ENCODE measurements at regions not wholly inside any gene's neighbourhood (a gene's known extent, or its start where the extent isn't known, plus 50 kb on each side); places are given as distances from the start of the nearest gene placed in this dataset.

GRCh38 chr11:25838918-25839625, 492.9 kb upstream of the ANO3 start:
- TF ChIP-seq POLR2A (IDR thresholded peaks at IDR 0.05; ENCODE audit: low read depth, low read length), result no peak

DNA sequence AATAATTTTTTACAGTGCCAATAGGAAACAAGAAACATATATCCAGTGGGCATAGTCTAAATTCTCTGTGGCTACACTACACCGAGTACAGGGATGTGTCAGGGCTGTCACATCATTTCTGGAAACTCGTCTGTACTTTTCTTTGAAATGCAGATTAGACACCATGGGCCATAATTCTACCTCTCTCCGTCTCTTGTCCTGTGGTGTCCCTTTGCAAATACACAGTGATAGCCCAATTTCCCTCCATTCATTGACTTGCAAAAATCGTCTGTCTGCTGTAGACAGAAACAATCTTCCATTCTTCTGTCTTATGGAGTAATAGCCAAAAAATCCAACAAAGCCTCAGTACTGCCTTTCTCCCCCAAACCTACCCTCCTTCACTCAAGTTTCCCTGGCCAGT, 487.1 kb upstream of the ANO3 start:
- no peak for FAIRE-seq
- TF ChIP-seq POLR2A (IDR thresholded peaks at IDR 0.05; ENCODE audit: low read depth, low read length), result no peak
- no peak for DNase-seq (ENCODE audit: insufficient read length, low spot score)

More at GRCh38 chr11:25838918-25839625, 492.9 kb upstream of the ANO3 start:
- FAIRE-seq (no peak), DNase-seq (ENCODE audit: insufficient read length, low spot score) (no peak)

DNA sequence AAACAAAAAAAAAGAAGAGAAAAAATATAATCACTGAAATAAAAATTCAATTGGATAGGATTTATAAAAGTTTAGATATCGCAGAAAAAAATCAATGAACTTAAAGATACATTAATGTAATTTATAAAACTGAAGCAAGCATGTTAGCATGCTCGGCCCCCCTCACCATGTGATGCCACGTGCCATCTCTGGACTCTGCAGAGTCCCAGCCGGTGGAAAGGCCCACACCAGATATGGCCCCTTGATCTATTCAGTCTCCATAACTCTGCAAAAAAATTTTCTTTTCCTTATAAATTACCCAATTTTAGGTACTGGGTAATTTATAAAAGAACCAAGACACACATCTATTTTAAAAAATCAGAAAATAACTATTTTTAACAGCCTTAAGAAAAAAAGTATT, 476.0 kb upstream of the ANO3 start:
- no peak for TF ChIP-seq POLR2A (IDR thresholded peaks at IDR 0.05; ENCODE audit: low read depth, low read length)
- FAIRE-seq, result no peak
- DNase-seq (ENCODE audit: insufficient read length, low spot score), result no peak

GRCh38 chr11:25859776-25860175, 472.2 kb upstream of the ANO3 start:
- DNase-seq (ENCODE audit: insufficient read length, low spot score), result no peak
- no peak for TF ChIP-seq POLR2A (IDR thresholded peaks at IDR 0.05; ENCODE audit: low read depth, low read length)
- no peak for FAIRE-seq

- no peak for FAIRE-seq
- TF ChIP-seq POLR2A (IDR thresholded peaks at IDR 0.05; ENCODE audit: low read depth, low read length), result no peak
- no peak for DNase-seq (ENCODE audit: insufficient read length, low spot score)
Observed at GRCh38 chr11:25860677-25861450, 471.1 kb upstream of the ANO3 start.

- DNase-seq (ENCODE audit: insufficient read length, low spot score) (no peak), FAIRE-seq (no peak)
- TF ChIP-seq POLR2A (IDR thresholded peaks at IDR 0.05; ENCODE audit: low read depth, low read length), result no peak
Observed at GRCh38 chr11:25862159-25862558, 469.8 kb upstream of the ANO3 start.

DNA sequence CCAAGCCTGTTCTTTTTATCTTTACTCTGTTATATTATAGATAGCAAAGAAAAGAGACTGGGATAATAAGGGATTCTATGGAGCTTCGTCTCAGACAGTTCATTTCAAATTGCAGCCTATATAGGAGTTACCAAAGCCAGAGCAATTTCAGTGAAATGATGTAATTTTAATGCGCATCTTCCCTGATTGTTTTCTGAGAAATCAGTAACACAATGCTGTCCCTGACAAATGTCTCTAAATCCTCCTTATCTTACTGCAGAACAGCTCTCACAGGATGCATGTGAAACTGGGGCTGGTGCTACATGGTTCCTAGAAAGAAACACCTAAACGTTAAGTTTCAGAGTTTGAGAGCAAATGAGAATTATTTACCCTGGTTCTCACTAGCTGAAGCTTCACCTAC, 467.9 kb upstream of the ANO3 start:
- DNase-seq (ENCODE audit: insufficient read length, low spot score) (no peak), FAIRE-seq (no peak)
- TF ChIP-seq POLR2A (IDR thresholded peaks at IDR 0.05; ENCODE audit: low read depth, low read length), result no peak

- DNase-seq (ENCODE audit: insufficient read length, low spot score) (no peak), FAIRE-seq (no peak)
- no peak for TF ChIP-seq POLR2A (IDR thresholded peaks at IDR 0.05; ENCODE audit: low read depth, low read length)
Observed at GRCh38 chr11:25876456-25876965, 455.4 kb upstream of the ANO3 start.

DNA sequence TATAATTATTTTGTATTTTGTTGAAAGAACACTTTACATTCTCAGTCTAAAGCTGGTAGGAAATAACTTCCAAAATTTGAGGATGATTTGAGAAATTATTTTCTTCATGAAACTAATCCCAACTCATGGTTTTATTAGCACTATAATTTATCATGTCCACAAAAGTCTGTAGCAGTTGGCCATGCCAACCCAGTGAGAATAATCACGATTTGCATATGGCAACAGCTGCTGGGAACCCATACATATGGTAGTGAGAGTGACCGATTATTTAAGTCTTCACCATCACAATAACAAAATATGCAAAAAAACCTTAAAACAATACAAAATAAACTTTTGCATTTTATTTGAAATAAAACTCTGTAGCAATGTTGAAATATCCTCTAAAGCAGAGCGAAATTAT, 445.9 kb upstream of the ANO3 start:
- DNase-seq (ENCODE audit: insufficient read length, low spot score) (no peak), FAIRE-seq (no peak)
- no peak for TF ChIP-seq POLR2A (IDR thresholded peaks at IDR 0.05; ENCODE audit: low read depth, low read length)

DNA sequence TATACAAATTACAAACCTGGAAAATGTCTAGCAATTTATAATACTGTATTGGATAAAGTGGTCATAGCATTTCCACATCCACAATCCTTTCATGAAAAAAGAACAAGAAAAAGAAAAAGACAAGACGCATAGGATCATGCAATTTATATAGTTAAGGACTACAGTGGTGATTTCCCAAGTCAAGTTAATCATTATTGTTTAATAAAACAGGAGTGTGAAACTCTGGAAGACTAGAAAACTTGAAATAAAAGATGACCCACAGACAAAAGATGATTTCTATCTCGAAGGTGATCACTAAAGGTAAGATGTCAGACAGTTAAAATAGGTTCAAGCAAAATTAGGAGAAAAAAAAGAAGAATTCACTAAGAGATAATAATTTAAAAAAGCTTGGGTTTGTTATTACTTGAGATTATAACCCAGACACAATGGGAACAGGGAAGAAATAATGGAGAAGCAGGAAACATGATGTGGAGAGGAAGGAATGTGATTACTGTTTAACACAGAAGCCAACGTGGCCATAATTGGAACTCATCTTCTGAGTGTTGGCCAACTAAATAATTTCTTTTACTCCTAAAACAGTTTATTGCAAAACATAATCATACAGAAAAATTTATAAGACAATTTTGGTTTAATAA, 441.2 kb upstream of the ANO3 start:
- FAIRE-seq (no peak), DNase-seq (ENCODE audit: insufficient read length, low spot score) (no peak)
- no peak for TF ChIP-seq POLR2A (IDR thresholded peaks at IDR 0.05; ENCODE audit: low read depth, low read length)

- no peak for TF ChIP-seq POLR2A (IDR thresholded peaks at IDR 0.05; ENCODE audit: low read depth, low read length)
- FAIRE-seq (no peak), DNase-seq (ENCODE audit: insufficient read length, low spot score) (no peak)
Observed at GRCh38 chr11:25891960-25892359, 440.0 kb upstream of the ANO3 start.

DNA sequence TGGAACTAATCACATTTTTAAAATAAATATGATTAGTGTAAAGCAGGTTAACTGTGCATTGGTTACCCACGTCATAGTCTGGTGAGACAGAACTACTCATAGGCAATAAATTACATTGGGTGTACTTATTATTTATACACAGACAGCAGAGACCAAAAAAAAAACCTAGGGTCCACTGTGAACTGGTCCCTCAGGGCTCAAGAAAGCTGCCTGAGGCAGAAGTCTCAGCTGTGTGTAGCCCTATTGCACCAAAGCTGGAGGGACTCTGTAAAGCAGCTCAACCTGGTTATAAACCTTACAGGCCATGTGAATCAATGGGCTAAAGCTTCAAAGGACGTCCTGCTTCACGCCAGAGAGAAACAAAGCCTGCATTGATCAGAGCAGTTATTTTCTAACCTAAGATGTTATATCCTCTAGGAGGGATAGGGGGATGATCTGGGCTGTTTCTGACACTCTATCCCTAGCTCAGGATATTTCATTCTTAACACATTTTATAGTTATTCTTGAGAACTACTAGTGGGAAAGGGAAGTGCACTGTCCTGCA, 432.2 kb upstream of the ANO3 start:
- DNase-seq (ENCODE audit: insufficient read length, low spot score), result no peak
- no peak for TF ChIP-seq POLR2A (IDR thresholded peaks at IDR 0.05; ENCODE audit: low read depth, low read length)
- FAIRE-seq, result no peak

- no peak for TF ChIP-seq POLR2A (IDR thresholded peaks at IDR 0.05; ENCODE audit: low read depth, low read length)
- DNase-seq (ENCODE audit: insufficient read length, low spot score) (no peak), FAIRE-seq (no peak)
Observed at GRCh38 chr11:25900814-25901213, 431.1 kb upstream of the ANO3 start.

- DNase-seq (ENCODE audit: insufficient read length, low spot score) (no peak), FAIRE-seq (no peak)
- TF ChIP-seq POLR2A (IDR thresholded peaks at IDR 0.05; ENCODE audit: low read depth, low read length), result no peak
Observed at GRCh38 chr11:25901415-25901814, 430.5 kb upstream of the ANO3 start.

Data from H54 (cell line).